ENCODE measurements at regions not wholly inside any gene's neighbourhood (a gene's known extent, or its start where the extent isn't known, plus 50 kb on each side); places are given as distances from the start of the nearest gene placed in this dataset.

- no peaks in the 10 kb centered on the region for H3K36me3 Mint-ChIP-seq
- ATAC-seq = no peak
- H3K4me3 Mint-ChIP-seq = no peak overlapping the region
- no peaks in the 10 kb centered on the region for H3K9me3 Mint-ChIP-seq
- H3K27ac Mint-ChIP-seq = peak overlapping the region; percentile 37
- no peak for DNase-seq (ENCODE audit: low spot score in 2 of 2)
- H3K4me1 Mint-ChIP-seq = peaks cover 25% of the 10 kb centered on the region
Measured at GRCh38 chr21:28737674-28738419, 254.8 kb downstream of the LTN1 start.

- peaks cover 25% of the 10 kb centered on the region for H3K4me1 Mint-ChIP-seq
- H3K27ac Mint-ChIP-seq = no peak overlapping the region
- H3K9me3 Mint-ChIP-seq = no peaks in the 10 kb centered on the region
- no peaks in the 10 kb centered on the region for H3K36me3 Mint-ChIP-seq
- ATAC-seq = no peak
- no peak for DNase-seq (ENCODE audit: low spot score in 2 of 2)
- H3K4me3 Mint-ChIP-seq = no peak overlapping the region
Measured at GRCh38 chr21:28734522-28735175, 258.0 kb downstream of the LTN1 start.

GRCh38 chr21:28731700-28732321 is 260.9 kb downstream of the LTN1 start:
- Mint-ChIP-seq H3K4me1 (peaks cover 10% of the 10 kb centered on the region), H3K4me3 (no peak overlapping the region), H3K9me3 (no peaks in the 10 kb centered on the region), H3K36me3 (no peaks in the 10 kb centered on the region), H3K27ac (no peak overlapping the region)
- DNase-seq (ENCODE audit: low spot score in 2 of 2) (no peak), ATAC-seq (no peak)

- Mint-ChIP-seq H3K4me3 (no peak overlapping the region), H3K4me1 (peaks cover 10% of the 10 kb centered on the region), H3K36me3 (no peaks in the 10 kb centered on the region), H3K27ac (peak overlapping the region; percentile 20), H3K9me3 (no peaks in the 10 kb centered on the region)
- ATAC-seq = no peak
- DNase-seq (ENCODE audit: low spot score in 2 of 2) = no peak
Measured at GRCh38 chr21:28729887-28730286, 262.8 kb downstream of the LTN1 start.

GRCh38 chr21:28727809-28728208 is 264.9 kb downstream of the LTN1 start:
- ATAC-seq (no peak), DNase-seq (ENCODE audit: low spot score in 2 of 2) (no peak)
- Mint-ChIP-seq H3K36me3 (no peaks in the 10 kb centered on the region), H3K4me1 (no peaks in the 10 kb centered on the region), H3K27ac (no peak overlapping the region), H3K9me3 (no peaks in the 10 kb centered on the region), H3K4me3 (no peak overlapping the region)

GRCh38 chr21:28725396-28725795 is 267.3 kb downstream of the LTN1 start:
- H3K36me3 Mint-ChIP-seq = no peaks in the 10 kb centered on the region
- DNase-seq (ENCODE audit: low spot score in 2 of 2) (no peak), ATAC-seq (no peak)
- no peak overlapping the region for H3K4me3 Mint-ChIP-seq
- no peak overlapping the region for H3K27ac Mint-ChIP-seq
- H3K9me3 Mint-ChIP-seq = no peaks in the 10 kb centered on the region
- H3K4me1 Mint-ChIP-seq = no peaks in the 10 kb centered on the region

- no peak for DNase-seq (ENCODE audit: low spot score in 2 of 2)
- Mint-ChIP-seq H3K9me3 (no peaks in the 10 kb centered on the region), H3K4me1 (peaks cover 9% of the 10 kb centered on the region), H3K27ac (no peak overlapping the region), H3K36me3 (no peaks in the 10 kb centered on the region), H3K4me3 (no peak overlapping the region)
- ATAC-seq = no peak
Measured at GRCh38 chr21:28723646-28724045, 269.0 kb downstream of the LTN1 start.

GRCh38 chr21:28719723-28720122 is 273.0 kb downstream of the LTN1 start:
- Mint-ChIP-seq H3K36me3 (no peaks in the 10 kb centered on the region), H3K9me3 (peaks cover 2% of the 10 kb centered on the region)

GRCh38 chr21:28714777-28715464 is 277.8 kb downstream of the LTN1 start:
- Mint-ChIP-seq H3K9me3 (peaks cover 7% of the 10 kb centered on the region), H3K27ac (no peak overlapping the region), H3K4me1 (peaks cover 31% of the 10 kb centered on the region), H3K36me3 (no peaks in the 10 kb centered on the region), H3K4me3 (no peak overlapping the region)
- DNase-seq (ENCODE audit: low spot score in 2 of 2) = no peak
- no peak for ATAC-seq

More at GRCh38 chr21:28719723-28720122, 273.0 kb downstream of the LTN1 start:
- ATAC-seq (no peak), DNase-seq (ENCODE audit: low spot score in 2 of 2) (no peak)
- H3K4me3 Mint-ChIP-seq = no peak overlapping the region
- no peak overlapping the region for H3K27ac Mint-ChIP-seq
- H3K4me1 Mint-ChIP-seq = peaks cover 25% of the 10 kb centered on the region

GRCh38 chr21:28712411-28712810 is 280.3 kb downstream of the LTN1 start:
- H3K9me3 Mint-ChIP-seq = peaks cover 9% of the 10 kb centered on the region
- H3K4me1 Mint-ChIP-seq = peaks cover 16% of the 10 kb centered on the region
- no peaks in the 10 kb centered on the region for H3K36me3 Mint-ChIP-seq
- H3K27ac Mint-ChIP-seq = no peak overlapping the region
- DNase-seq (ENCODE audit: low spot score in 2 of 2) = no peak
- ATAC-seq = no peak
- H3K4me3 Mint-ChIP-seq = no peak overlapping the region

- ATAC-seq (no peak), DNase-seq (ENCODE audit: low spot score in 2 of 2) (no peak)
- H3K27ac Mint-ChIP-seq = no peak overlapping the region
- H3K4me1 Mint-ChIP-seq = no peaks in the 10 kb centered on the region
- no peaks in the 10 kb centered on the region for H3K36me3 Mint-ChIP-seq
- no peak overlapping the region for H3K4me3 Mint-ChIP-seq
- peaks cover 11% of the 10 kb centered on the region for H3K9me3 Mint-ChIP-seq
Measured at GRCh38 chr21:28705616-28706015, 287.1 kb downstream of the LTN1 start.

GRCh38 chr21:28704746-28705145 is 287.9 kb downstream of the LTN1 start:
- Mint-ChIP-seq H3K4me3 (no peak overlapping the region), H3K9me3 (peaks cover 11% of the 10 kb centered on the region), H3K4me1 (no peaks in the 10 kb centered on the region), H3K36me3 (no peaks in the 10 kb centered on the region), H3K27ac (no peak overlapping the region)
- DNase-seq (ENCODE audit: low spot score in 2 of 2) = no peak
- no peak for ATAC-seq

GRCh38 chr21:28703861-28704260 is 288.8 kb downstream of the LTN1 start:
- Mint-ChIP-seq H3K9me3 (peaks cover 8% of the 10 kb centered on the region), H3K27ac (no peak overlapping the region)
- ATAC-seq = no peak

GRCh38 chr21:28699596-28700259 is 292.9 kb downstream of the LTN1 start:
- DNase-seq (ENCODE audit: low spot score in 2 of 2) = no peak
- Mint-ChIP-seq H3K4me1 (no peaks in the 10 kb centered on the region), H3K27ac (no peak overlapping the region), H3K4me3 (no peak overlapping the region), H3K36me3 (no peaks in the 10 kb centered on the region), H3K9me3 (peaks cover 8% of the 10 kb centered on the region)
- ATAC-seq = no peak

More at GRCh38 chr21:28703861-28704260, 288.8 kb downstream of the LTN1 start:
- Mint-ChIP-seq H3K4me3 (no peak overlapping the region), H3K4me1 (no peaks in the 10 kb centered on the region), H3K36me3 (no peaks in the 10 kb centered on the region)
- no peak for DNase-seq (ENCODE audit: low spot score in 2 of 2)

- ATAC-seq (no peak), DNase-seq (ENCODE audit: low spot score in 2 of 2) (no peak)
- peaks cover 8% of the 10 kb centered on the region for H3K9me3 Mint-ChIP-seq
- no peaks in the 10 kb centered on the region for H3K4me1 Mint-ChIP-seq
- H3K4me3 Mint-ChIP-seq = no peak overlapping the region
- H3K27ac Mint-ChIP-seq = no peak overlapping the region
- H3K36me3 Mint-ChIP-seq = no peaks in the 10 kb centered on the region
Measured at GRCh38 chr21:28699186-28699585, 293.5 kb downstream of the LTN1 start.
